Activated CD4-positive, alpha-beta T cell treated with anti-CD3 and anti-CD28 coated beads, Interleukin-2, amount 50 U/mL, for 24 hours (primary cell): ENCODE measurements at regions not wholly inside any gene's neighbourhood (a gene's known extent, or its start where the extent isn't known, plus 50 kb on each side); places are given as distances from the start of the nearest gene placed in this dataset.
"Not testable (repeated sequence)": the region's sequence is repeated elsewhere in the genome, so short reads cannot be mapped to it uniquely, and the experiment has no call there.

Experiments
- DNase-seq, 2 donors: peaks; one replicate each; pipeline ENCODE4 v3.0.0-alpha.2; 2020; ENCODE audit warnings: low read depth in 1 of 2, low spot score in 1 of 2

DNA sequence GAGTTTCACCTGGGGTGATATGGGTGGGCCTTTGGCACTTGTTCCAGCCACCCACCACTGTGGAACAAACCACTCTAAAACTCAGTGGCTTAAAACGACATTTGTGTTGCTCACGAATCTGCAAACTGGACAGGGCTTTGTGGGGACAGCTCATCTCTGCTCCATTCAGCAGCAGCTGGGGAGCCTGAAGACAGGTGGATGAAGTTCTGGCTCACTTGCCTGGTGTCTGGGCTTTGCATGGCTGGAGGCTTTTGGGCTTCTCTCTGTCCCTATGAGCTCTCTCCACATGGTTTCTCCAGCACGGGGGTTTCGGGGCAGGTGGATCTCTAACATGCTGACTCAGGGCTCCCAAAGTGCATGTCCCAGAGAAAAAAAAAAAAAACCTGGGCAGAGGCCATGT, 93.0 kb upstream of the GLI2 start:
- DNase-seq: no peak

DNA sequence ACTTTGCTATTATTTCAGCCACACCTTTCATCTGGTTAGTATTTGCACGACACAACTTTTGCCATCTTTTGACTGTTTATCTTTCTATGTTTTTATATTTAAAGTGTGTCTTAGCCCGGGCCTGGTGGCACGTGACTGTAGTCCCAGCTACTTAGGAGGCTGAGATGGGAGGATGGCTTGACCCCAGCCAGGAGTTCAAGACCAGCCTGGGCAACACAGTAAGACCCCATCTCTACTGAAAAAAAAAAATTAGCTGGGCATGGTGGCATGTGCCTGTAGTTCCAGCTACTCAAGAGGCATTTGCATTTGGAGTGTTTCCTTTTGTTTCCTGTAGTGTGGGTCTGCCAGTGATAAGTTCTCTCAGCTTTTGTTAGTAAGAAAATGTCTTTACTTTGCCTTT, 88.7 kb upstream of the GLI2 start:
- no peak for DNase-seq

GRCh38 chr2:120647487-120647886, 88.2 kb upstream of the GLI2 start:
- DNase-seq: no peak

- DNase-seq: not testable (repeated sequence)
These were observed 86.3 kb upstream of the GLI2 start for GRCh38 chr2:120649381-120649780.

DNA sequence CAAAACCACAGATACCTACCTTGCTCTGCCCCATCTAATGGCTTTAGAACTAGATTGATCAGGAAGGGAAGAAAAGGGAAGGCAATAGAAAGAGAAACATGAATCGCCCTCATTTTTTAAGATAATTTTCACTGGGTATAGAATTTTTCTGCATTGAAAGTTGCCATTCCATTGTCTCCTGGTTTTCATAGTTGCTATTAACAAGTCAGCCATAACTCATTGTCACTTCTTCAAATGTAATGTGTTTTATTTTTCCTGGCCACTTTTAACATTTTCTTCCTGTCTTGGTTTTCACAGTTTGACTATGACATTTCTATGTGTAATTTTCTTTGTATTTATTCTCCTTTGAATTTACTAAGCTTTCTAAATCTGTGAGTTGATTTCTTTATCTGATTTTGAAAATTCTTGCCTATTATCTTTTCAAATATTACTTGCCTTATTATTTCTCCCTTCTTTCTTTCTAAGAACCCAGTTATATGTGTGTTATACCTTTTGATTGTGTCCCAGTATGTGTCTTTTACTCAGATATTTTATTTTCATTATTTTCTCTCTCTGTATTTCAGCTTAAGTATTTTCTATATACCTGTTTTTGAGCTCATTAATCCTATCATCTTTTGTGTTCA, 85.5 kb upstream of the GLI2 start:
- DNase-seq: no peak

GRCh38 chr2:120651818-120652217, 83.8 kb upstream of the GLI2 start:
- DNase-seq: no peak

DNA sequence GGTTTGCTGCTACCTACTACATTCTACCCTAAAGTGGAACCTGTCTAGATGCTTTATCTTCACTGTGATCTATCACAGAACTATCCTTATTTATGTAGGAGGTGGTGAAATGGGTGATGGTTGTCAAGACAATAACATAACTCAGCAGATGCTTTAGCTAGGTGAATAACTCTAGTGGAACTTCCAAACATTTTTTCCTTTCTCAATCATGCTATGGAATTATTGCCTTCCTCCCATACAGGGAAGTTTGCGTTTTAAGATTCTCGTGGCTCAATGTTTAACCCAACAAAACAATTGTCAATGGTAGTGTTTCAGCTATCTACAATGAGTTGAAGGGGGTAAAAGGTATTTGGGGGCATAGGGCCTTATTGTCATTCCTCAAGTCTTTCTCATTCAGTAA, 82.6 kb upstream of the GLI2 start:
- DNase-seq: no peak

- DNase-seq: no peak
These were observed 81.8 kb upstream of the GLI2 start for GRCh38 chr2:120653871-120654270.

GRCh38 chr2:120654381-120655134, 81.1 kb upstream of the GLI2 start:
- no peak for DNase-seq

GRCh38 chr2:120656273-120656950, 79.3 kb upstream of the GLI2 start:
- no peak for DNase-seq

DNA sequence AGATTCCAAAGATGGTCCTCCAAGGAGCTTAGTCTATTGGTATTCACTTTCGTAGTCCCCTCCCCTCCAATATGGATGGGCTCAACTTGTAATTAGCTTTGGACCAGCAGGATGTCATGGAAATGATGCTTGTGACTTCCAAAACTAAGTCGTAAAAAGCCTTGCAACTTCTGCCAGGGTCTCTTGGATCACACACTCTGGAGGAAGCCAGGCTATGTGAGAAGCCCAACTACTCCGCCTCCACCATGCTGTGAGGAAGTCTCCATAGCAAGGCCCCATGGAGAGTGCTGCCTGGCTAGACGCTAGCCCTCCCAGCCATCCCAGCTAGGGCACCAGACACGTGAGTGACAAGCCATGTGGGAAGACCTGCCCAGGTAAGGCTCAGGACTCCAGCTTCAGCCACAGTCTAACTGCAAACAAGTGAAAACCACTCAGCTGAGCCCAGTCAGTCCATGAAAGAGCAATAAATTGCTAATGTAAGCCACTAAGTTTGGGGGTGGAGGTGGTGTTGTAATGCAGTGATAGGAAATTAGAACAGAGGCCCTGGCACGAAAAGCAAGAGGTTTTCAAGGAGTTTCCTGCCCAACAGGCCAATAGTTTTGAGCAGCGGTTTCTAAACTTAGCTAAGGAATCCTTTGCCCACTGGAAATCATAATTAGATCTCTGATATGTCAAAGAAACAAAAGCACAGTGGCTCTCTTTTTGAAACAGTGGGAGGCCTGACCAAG, 77.5 kb upstream of the GLI2 start:
- no peak for DNase-seq

GRCh38 chr2:120658770-120659158, 76.9 kb upstream of the GLI2 start:
- DNase-seq: no peak

DNA sequence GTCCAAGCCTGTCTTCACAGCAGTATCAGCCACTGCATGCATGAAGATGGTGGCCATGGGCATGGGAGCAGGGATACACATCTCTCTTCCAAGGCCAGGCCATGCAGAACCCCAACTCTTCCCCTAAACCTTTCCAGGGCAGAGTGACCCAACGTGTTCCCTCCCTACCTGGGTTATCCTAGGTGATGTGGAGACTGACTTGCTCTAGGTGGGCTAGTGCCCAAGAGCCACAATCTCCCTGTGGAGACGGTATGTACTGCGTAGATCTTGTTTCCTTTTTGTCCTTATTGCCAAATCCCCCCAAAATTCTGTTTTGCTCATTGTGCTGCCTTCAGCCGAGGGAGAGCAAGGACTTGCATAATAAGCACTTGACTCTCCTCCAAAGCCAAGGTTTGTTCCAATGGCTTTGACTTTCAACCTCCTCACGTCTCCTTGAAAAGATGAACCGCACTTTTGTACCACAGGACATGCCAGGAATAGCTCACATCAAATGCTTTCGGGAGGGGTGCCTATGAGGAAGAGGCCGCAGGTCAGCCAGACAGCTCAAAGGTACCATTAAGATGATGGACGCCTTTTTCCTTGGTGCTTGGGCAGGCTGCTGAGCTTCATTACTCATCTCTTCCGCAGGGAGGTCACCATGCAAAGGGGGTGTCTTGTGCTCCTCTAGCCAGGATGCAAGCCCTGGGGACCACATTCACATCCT, 76.2 kb upstream of the GLI2 start:
- DNase-seq: no peak

GRCh38 chr2:120660056-120660694, 75.5 kb upstream of the GLI2 start:
- DNase-seq: no peak

DNA sequence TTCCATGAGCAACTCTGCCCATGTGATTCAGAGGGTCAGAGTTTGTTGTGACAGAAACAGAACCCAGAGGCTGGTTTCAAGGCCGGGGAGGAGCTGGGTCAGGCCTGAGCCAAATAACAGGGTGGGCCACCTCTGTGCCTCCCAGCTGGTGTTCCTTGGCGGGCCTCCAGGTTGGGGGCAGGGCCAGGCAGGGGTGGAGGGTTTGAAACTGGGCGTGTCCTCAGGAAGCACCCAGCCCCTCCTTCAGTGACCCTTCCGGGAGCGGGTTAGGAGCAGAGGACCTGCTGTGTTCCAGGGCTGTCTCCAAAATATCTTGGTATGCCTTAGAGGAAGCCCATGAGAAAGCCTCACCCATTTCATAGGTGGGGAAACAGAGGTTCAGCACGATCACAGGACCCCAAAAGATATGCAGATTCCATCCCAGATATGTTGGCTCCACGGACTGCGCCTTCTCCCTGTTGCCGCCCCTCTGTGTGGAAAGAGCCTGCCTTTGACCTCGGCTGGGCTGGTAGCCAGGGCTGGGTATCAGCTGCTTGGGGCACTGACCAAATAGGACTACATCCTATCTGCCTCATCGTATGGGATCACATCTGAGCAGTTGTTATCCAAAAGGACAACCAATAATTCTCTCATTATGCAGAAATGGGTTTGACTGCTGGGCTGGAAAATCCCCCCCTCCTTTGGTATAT, 74.8 kb upstream of the GLI2 start:
- no peak for DNase-seq

GRCh38 chr2:120661551-120661950, 74.1 kb upstream of the GLI2 start:
- no peak for DNase-seq

GRCh38 chr2:120662046-120662445, 73.6 kb upstream of the GLI2 start:
- no peak for DNase-seq

DNA sequence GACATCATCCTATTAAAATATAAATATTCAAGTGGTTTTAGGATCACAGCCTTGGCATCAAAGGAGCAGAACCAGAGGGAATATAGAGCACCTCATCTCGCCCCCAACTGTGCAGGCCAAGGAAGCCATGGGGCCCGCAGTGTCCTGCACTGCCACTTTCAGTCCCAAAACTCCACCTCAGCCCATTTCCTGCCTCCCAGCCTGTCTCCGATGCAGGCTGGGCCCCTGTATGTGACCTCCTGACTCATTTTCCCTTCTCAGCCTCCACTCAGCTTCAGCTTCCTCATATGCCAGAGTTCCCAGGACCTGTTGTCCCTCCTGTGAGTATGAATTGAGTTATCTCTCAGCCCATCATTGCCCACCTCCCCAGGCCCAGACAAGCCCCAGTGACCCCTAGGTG, 72.9 kb upstream of the GLI2 start:
- DNase-seq: no peak

GRCh38 chr2:120666433-120666832, 69.2 kb upstream of the GLI2 start:
- DNase-seq: no peak

GRCh38 chr2:120667981-120668380, 67.7 kb upstream of the GLI2 start:
- no peak for DNase-seq
